Body of pancreas (tissue), 4 donors: ENCODE measurements at regions not wholly inside any gene's neighbourhood (a gene's known extent, or its start where the extent isn't known, plus 50 kb on each side); places are given as distances from the start of the nearest gene placed in this dataset.

Source experiments
- POLR2A ChIP-seq, 3 donors: fragments of 450-650 bp; IDR thresholded peaks; one replicate each; pipeline ENCODE4 v1.6.1; 2016; ENCODE audit warnings: antibody characterized with exemption in 3 of 3, mild to moderate bottlenecking in 2 of 3
- TF ChIP-seq, protein P1 (sequence below), 7 experiments: fragments of 450-650 bp in 4 of 7; fragments of 200-600 bp in 3 of 7; sonication (generic) in 3 of 7; IDR thresholded peaks; one replicate each; pipeline ENCODE4 v1.5.1; 2016 to 2019; ENCODE audit warnings: antibody characterized with exemption in 7 of 7

DNA sequence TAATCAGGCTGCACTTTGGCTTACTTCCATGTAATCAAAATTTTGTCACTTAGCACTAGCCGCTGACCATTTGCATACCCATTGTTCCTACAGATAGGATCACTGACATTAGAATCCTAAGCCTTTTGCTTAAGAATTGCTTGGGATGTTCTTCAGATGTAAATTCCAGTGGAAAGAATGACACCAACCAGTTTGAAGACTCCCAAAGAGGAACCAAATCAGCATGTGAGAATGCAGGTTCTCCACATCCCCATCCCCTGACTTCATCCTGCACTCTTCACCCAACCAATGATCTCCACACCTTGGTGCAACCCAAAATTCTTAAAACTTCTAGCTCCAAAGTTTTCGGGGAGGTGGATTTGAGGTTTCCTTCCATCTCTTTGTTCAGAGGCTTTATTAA lies 345.6 kb downstream of the GPAM start:
- TF ChIP-seq, protein P1, sequence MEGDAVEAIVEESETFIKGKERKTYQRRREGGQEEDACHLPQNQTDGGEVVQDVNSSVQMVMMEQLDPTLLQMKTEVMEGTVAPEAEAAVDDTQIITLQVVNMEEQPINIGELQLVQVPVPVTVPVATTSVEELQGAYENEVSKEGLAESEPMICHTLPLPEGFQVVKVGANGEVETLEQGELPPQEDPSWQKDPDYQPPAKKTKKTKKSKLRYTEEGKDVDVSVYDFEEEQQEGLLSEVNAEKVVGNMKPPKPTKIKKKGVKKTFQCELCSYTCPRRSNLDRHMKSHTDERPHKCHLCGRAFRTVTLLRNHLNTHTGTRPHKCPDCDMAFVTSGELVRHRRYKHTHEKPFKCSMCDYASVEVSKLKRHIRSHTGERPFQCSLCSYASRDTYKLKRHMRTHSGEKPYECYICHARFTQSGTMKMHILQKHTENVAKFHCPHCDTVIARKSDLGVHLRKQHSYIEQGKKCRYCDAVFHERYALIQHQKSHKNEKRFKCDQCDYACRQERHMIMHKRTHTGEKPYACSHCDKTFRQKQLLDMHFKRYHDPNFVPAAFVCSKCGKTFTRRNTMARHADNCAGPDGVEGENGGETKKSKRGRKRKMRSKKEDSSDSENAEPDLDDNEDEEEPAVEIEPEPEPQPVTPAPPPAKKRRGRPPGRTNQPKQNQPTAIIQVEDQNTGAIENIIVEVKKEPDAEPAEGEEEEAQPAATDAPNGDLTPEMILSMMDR (IDR thresholded peaks at IDR 0.05), result no peak
- TF ChIP-seq POLR2A (IDR thresholded peaks at IDR 0.05), result no peak
